Chondrocyte (in vitro differentiated cells): ENCODE measurements at regions not wholly inside any gene's neighbourhood (a gene's known extent, or its start where the extent isn't known, plus 50 kb on each side); places are given as distances from the start of the nearest gene placed in this dataset.

ENCODE experiments used
- DNase-seq: peaks from one replicate; pipeline ENCODE4 v3.0.0; 2021; ENCODE audit warnings: mixed read lengths, low spot score
- H3K27ac Mint-ChIP-seq: one replicate; pipeline ENCODE4 v1.8.0; 2021; ENCODE audit warnings: mild to moderate bottlenecking, moderate library complexity, mixed read lengths; ENCODE audit not compliant: unreplicated experiment
- H3K27me3 Mint-ChIP-seq: 2 replicates; pipeline ENCODE4 v1.8.0; 2021; ENCODE audit warnings: low read depth, mixed read lengths
- H3K36me3 Mint-ChIP-seq: 2 replicates; pipeline ENCODE4 v1.8.0; 2021; ENCODE audit warnings: low read depth, mixed read lengths
- H3K4me1 Mint-ChIP-seq: 2 replicates; pipeline ENCODE4 v1.8.0; 2021; ENCODE audit warnings: low read depth, mild to moderate bottlenecking, mixed read lengths
- H3K4me3 Mint-ChIP-seq: one replicate; pipeline ENCODE4 v1.8.0; 2021; ENCODE audit warnings: mild to moderate bottlenecking, moderate library complexity, mixed read lengths; ENCODE audit not compliant: unreplicated experiment
- H3K9me3 Mint-ChIP-seq: 2 replicates; pipeline ENCODE4 v1.8.0; 2021; ENCODE audit warnings: low read depth, mixed read lengths
- TF ChIP-seq, protein P1 (sequence below): fragments of 200-600 bp; sonication (generic); IDR thresholded peaks from 2 replicates; pipeline ENCODE4 v1.5.0; 2021; ENCODE audit warnings: antibody characterized with exemption, mild to moderate bottlenecking, moderate library complexity

GRCh38 chr2:175559613-175560012 lies 378.1 kb upstream of the ATP5MC3 start:
- TF ChIP-seq, protein P1, sequence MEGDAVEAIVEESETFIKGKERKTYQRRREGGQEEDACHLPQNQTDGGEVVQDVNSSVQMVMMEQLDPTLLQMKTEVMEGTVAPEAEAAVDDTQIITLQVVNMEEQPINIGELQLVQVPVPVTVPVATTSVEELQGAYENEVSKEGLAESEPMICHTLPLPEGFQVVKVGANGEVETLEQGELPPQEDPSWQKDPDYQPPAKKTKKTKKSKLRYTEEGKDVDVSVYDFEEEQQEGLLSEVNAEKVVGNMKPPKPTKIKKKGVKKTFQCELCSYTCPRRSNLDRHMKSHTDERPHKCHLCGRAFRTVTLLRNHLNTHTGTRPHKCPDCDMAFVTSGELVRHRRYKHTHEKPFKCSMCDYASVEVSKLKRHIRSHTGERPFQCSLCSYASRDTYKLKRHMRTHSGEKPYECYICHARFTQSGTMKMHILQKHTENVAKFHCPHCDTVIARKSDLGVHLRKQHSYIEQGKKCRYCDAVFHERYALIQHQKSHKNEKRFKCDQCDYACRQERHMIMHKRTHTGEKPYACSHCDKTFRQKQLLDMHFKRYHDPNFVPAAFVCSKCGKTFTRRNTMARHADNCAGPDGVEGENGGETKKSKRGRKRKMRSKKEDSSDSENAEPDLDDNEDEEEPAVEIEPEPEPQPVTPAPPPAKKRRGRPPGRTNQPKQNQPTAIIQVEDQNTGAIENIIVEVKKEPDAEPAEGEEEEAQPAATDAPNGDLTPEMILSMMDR = no peak
- H3K27ac Mint-ChIP-seq = no peak overlapping the region
- peaks cover 38% of the 10 kb centered on the region for H3K27me3 Mint-ChIP-seq
- H3K36me3 Mint-ChIP-seq = no peaks in the 10 kb centered on the region
- no peak overlapping the region for H3K4me3 Mint-ChIP-seq
- no peak for DNase-seq
- no peaks in the 10 kb centered on the region for H3K4me1 Mint-ChIP-seq
- H3K9me3 Mint-ChIP-seq = no peaks in the 10 kb centered on the region

GRCh38 chr2:175557810-175558377 lies 376.4 kb upstream of the ATP5MC3 start:
- H3K36me3 Mint-ChIP-seq = no peaks in the 10 kb centered on the region
- DNase-seq = no peak
- no peaks in the 10 kb centered on the region for H3K9me3 Mint-ChIP-seq
- H3K4me1 Mint-ChIP-seq = no peaks in the 10 kb centered on the region
- H3K4me3 Mint-ChIP-seq = no peak overlapping the region
- TF ChIP-seq, protein P1 = no peak
- peaks cover 40% of the 10 kb centered on the region for H3K27me3 Mint-ChIP-seq
- H3K27ac Mint-ChIP-seq = no peak overlapping the region

GRCh38 chr2:175553910-175554309 lies 372.4 kb upstream of the ATP5MC3 start:
- Mint-ChIP-seq H3K27ac (no peak overlapping the region), H3K9me3 (no peaks in the 10 kb centered on the region)

DNA sequence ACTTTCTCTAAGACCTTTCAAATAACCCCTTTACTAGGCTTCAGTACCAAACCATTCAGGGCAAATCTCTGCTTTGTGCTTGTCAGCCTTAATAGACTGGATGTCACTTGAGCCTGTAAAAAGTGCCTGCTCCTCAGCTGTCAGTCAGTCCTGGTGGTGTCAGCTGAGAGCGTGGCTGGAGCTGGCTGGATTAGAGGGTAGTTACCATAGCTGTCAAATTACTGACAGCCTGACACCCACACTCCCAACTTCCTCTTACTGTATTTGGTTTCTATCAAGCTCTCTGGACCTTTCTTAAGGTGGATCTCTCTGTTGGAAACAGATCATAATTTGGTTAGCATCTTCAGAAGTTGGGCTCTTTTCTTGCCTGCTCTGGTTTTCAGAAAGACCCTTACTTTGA lies 371.4 kb upstream of the ATP5MC3 start:
- Mint-ChIP-seq H3K27ac (no peak overlapping the region), H3K4me3 (no peak overlapping the region), H3K9me3 (no peaks in the 10 kb centered on the region), H3K4me1 (no peaks in the 10 kb centered on the region), H3K27me3 (peaks cover 28% of the 10 kb centered on the region), H3K36me3 (no peaks in the 10 kb centered on the region)
- TF ChIP-seq, protein P1 = no peak
- no peak for DNase-seq

More at GRCh38 chr2:175553910-175554309, 372.4 kb upstream of the ATP5MC3 start:
- TF ChIP-seq, protein P1 = no peak
- Mint-ChIP-seq H3K4me3 (no peak overlapping the region), H3K4me1 (no peaks in the 10 kb centered on the region), H3K27me3 (peaks cover 33% of the 10 kb centered on the region), H3K36me3 (no peaks in the 10 kb centered on the region)
- no peak for DNase-seq

GRCh38 chr2:175540421-175540820 lies 358.9 kb upstream of the ATP5MC3 start:
- no peak for DNase-seq
- H3K27me3 Mint-ChIP-seq = peaks cover 8% of the 10 kb centered on the region
- peaks cover 3% of the 10 kb centered on the region for H3K36me3 Mint-ChIP-seq
- peaks cover 27% of the 10 kb centered on the region for H3K9me3 Mint-ChIP-seq
- no peak overlapping the region for H3K27ac Mint-ChIP-seq
- no peak overlapping the region for H3K4me3 Mint-ChIP-seq
- TF ChIP-seq, protein P1 = no peak
- no peaks in the 10 kb centered on the region for H3K4me1 Mint-ChIP-seq
